Large intestine (tissue), 3 donors: ENCODE measurements at regions not wholly inside any gene's neighbourhood (a gene's known extent, or its start where the extent isn't known, plus 50 kb on each side); places are given as distances from the start of the nearest gene placed in this dataset.
"Not testable (repeated sequence)": the region's sequence is repeated elsewhere in the genome, so short reads cannot be mapped to it uniquely, and the experiment has no call there.

Experiments used
- DNase-seq, 2 donors: peaks; one replicate each; pipeline versions ENCODE4 v3.0.0 to v3.0.0-alpha.2; 2013
- H3K27ac ChIP-seq: one replicate; pipeline ENCODE4 v1.5.1; 2013; ENCODE audit warnings: low read length
- H3K27me3 ChIP-seq: 2 replicates; pipeline ENCODE4 v1.6.1; 2013; ENCODE audit warnings: low read length; ENCODE audit not compliant: control insufficient read depth, insufficient read depth
- H3K36me3 ChIP-seq: 2 replicates; pipeline ENCODE4 v1.6.1; 2013; ENCODE audit warnings: low read length; ENCODE audit not compliant: control insufficient read depth, insufficient read depth
- H3K4me1 ChIP-seq: one replicate; pipeline ENCODE4 v1.6.1; 2013; ENCODE audit warnings: low read length; ENCODE audit not compliant: control insufficient read depth, insufficient read depth
- H3K4me3 ChIP-seq: one replicate; pipeline ENCODE4 v1.5.1; 2013; ENCODE audit warnings: low read length
- H3K9me3 ChIP-seq: one replicate; pipeline ENCODE4 v1.6.1; 2013; ENCODE audit warnings: mild to moderate bottlenecking, low read depth, low read length, moderate library complexity; ENCODE audit not compliant: control insufficient read depth
- WGBS: methylation state at CpG from one replicate; pipeline ENCODE4 v1.1.5; 2013; ENCODE audit warnings: low lambda C conversion rate; ENCODE audit not compliant: insufficient coverage; 5-methylcytosine and 5-hydroxymethylcytosine counted together

- no peak for DNase-seq
- no peak overlapping the region for H3K27ac ChIP-seq
- no peaks in the 10 kb centered on the region for H3K4me1 ChIP-seq
- no CpG with 5 or more reads among the region's 3 CpGs for WGBS
- no peak overlapping the region for H3K4me3 ChIP-seq
- no peaks in the 10 kb centered on the region for H3K36me3 ChIP-seq
- H3K9me3 ChIP-seq = no peaks in the 10 kb centered on the region
- H3K27me3 ChIP-seq = no peaks in the 10 kb centered on the region
Measured at GRCh38 chr3:181488536-181488935, 223.2 kb upstream of the SOX2 start.

GRCh38 chr3:181487236-181487978 is 224.3 kb upstream of the SOX2 start:
- WGBS = 100% methylated on average over 2 of the region's 5 CpGs
- H3K27ac ChIP-seq = no peak overlapping the region
- H3K4me3 ChIP-seq = no peak overlapping the region
- no peaks in the 10 kb centered on the region for H3K27me3 ChIP-seq
- DNase-seq = no peak
- H3K36me3 ChIP-seq = no peaks in the 10 kb centered on the region
- no peaks in the 10 kb centered on the region for H3K4me1 ChIP-seq
- no peaks in the 10 kb centered on the region for H3K9me3 ChIP-seq

DNA sequence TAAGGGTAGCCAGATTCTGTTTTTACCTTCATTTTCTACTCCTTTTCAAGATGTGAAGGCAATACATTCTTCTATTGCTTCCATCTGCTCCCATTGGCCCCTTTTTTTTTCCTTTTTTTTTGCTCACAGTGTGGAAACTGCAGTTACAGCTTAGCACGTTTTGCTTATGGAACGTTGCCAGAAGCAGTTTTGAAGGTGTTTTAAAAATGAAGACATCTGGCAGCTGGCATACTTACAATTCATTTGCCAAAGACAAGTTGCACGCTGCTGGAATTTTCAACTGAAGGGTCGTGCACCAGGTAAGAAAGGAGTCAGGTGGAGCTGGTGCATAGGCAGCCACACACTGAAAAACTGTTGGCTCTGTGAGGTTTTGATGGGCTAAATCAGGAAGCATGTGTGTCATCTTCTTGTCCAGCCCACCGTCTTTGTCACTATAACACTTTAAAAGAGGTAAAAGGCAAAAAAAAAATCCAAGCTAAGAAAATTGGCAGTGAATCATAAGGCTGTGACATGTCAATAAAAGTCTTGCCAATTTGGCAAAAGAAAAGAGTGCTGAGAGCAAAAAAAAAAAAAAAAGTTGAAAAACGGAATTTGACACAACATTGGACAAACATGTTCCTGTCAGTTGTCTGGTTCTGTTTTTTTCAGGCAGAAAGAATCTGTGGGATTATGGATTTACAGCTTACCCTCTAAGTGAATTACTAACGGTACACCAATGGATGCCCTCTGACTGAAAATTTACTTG is 225.4 kb upstream of the SOX2 start:
- no peaks in the 10 kb centered on the region for H3K9me3 ChIP-seq
- no peaks in the 10 kb centered on the region for H3K36me3 ChIP-seq
- H3K4me1 ChIP-seq = no peaks in the 10 kb centered on the region
- no peak overlapping the region for H3K4me3 ChIP-seq
- H3K27me3 ChIP-seq = no peaks in the 10 kb centered on the region
- DNase-seq = no peak
- no peak overlapping the region for H3K27ac ChIP-seq
- no CpG with 5 or more reads among the region's 7 CpGs for WGBS

GRCh38 chr3:181484026-181484425 is 227.7 kb upstream of the SOX2 start:
- Histone ChIP-seq H3K27ac (no peak overlapping the region), H3K36me3 (no peaks in the 10 kb centered on the region), H3K4me3 (no peak overlapping the region), H3K4me1 (no peaks in the 10 kb centered on the region), H3K27me3 (no peaks in the 10 kb centered on the region), H3K9me3 (no peaks in the 10 kb centered on the region)
- DNase-seq = no peak
- WGBS = 100% methylated on average over 1 of the region's 1 CpG

DNA sequence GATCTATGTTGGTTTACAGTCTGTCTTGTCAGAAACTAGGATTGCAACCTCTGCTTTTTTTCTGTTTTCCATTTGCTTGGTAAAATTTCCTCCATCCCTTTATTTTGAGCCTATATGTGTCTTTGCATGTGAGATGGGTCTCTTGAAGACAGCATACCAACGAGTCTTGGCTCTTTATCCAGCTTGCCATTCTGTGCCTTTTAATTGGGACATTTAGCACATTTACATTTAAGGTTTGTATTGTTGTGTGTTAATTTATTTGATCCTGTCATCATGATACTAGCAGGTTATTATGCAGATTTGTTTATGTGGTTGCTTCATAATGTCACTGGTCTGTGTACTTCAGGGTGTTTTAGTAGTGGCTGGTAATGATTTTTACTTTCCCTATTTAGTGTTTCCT is 236.6 kb upstream of the SOX2 start:
- WGBS = no CpG with 5 or more reads among the region's 1 CpG
- DNase-seq, H3K27me3 ChIP-seq, H3K36me3 ChIP-seq, H3K4me1 ChIP-seq, H3K4me3 ChIP-seq, H3K27ac ChIP-seq, H3K9me3 ChIP-seq: not testable (repeated sequence)

DNA sequence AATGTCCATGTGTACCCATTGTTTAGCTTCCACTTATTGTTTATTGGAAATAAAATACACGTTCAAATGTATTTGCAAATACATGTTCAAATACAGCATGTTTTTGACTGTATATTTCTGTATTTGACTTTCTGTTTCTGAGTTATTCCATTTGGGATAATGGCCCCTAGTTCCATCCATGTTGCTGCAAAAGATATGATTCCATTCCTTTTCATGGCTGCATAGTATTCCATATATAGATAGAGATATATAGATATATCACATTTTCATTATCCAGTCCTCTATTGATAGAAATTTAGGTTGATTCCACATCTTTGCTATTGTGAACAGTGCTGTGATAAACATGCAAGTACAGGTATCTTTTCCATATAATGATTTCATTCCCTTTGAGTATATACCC is 241.4 kb upstream of the SOX2 start:
- no peak for DNase-seq
- H3K4me1 ChIP-seq = no peaks in the 10 kb centered on the region
- H3K27ac ChIP-seq = no peak overlapping the region
- no peaks in the 10 kb centered on the region for H3K36me3 ChIP-seq
- 100% methylated on average over 1 of the region's 1 CpG for WGBS
- no peaks in the 10 kb centered on the region for H3K27me3 ChIP-seq
- H3K4me3 ChIP-seq = no peak overlapping the region
- no peaks in the 10 kb centered on the region for H3K9me3 ChIP-seq

DNA sequence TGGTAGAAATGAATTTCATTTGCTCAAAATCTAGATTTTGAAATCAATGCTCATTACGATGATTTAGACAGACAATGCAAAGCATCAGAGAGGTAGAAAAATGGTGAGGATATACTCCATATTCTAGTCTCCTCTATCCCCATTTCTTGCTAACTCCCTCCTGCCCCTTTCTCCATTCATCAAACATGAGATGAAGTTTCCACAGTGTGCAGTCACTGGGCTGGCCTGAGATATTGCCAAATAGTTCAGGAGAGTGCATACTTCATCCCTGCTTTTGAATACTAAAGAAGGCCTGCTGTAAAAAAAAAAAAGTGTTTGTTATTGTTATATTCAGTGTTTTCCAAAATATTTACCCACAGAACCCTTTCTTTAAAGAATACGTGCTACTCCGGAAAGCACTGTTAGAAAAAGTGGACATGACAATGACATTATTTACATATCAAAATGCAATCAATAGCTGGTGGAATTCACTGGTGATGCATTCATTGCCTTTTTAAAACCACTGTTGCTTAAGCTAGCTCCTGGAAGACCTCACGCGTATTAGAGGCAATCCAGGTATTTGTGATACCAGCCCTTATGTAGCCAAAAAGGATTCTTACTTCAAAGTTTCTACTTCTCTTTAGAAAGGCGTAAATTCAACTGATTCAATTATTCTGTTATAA is 247.6 kb upstream of the SOX2 start:
- Histone ChIP-seq H3K27ac (no peak overlapping the region), H3K36me3 (no peaks in the 10 kb centered on the region), H3K9me3 (no peaks in the 10 kb centered on the region), H3K4me3 (no peak overlapping the region), H3K4me1 (no peaks in the 10 kb centered on the region), H3K27me3 (no peaks in the 10 kb centered on the region)
- WGBS = 90% methylated on average over 4 of the region's 6 CpGs
- DNase-seq = no peak

DNA sequence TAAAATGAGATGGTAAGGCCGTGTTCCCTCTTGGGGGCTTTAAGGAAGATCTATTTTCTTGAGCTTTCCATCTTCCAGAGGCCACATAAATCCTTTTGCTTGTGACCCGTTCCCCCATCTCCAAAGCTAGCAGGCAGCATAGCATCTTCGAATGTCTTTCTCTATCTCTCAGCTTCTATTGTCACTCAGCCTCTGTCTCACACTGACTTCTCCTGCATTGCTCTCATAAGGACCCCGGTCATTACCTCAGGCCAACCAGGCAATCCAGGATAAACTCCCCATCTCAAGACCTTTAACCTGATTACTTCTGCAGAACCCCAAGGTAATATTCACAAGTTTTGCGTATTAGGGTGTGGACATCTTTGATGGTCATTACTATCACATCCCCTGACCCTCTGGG is 250.3 kb upstream of the SOX2 start:
- WGBS = 100% methylated on average over 1 of the region's 5 CpGs
- no peak overlapping the region for H3K27ac ChIP-seq
- no peaks in the 10 kb centered on the region for H3K27me3 ChIP-seq
- H3K4me3 ChIP-seq = no peak overlapping the region
- no peaks in the 10 kb centered on the region for H3K9me3 ChIP-seq
- no peaks in the 10 kb centered on the region for H3K36me3 ChIP-seq
- DNase-seq = no peak
- H3K4me1 ChIP-seq = no peaks in the 10 kb centered on the region

DNA sequence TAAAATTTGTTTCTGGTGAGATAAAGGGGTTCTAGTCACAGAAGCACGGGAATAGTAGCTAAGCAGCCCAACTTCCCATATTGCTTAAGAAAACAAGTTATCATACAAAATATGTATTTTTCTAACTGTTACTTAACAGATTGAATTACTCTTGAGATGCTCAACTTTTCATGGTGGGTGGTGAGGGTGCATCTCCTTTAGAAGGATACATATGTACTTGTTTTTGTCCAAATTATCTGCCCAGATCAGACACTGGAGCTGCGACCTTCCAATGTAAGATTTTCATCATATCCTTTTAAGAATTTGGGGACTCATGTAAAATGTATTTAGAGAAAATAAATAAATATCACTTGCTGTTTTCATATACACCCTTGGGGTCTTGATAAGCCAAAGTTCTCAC is 252.2 kb upstream of the SOX2 start:
- Histone ChIP-seq H3K36me3 (no peaks in the 10 kb centered on the region), H3K27me3 (no peaks in the 10 kb centered on the region), H3K27ac (no peak overlapping the region), H3K4me1 (no peaks in the 10 kb centered on the region), H3K9me3 (no peaks in the 10 kb centered on the region), H3K4me3 (no peak overlapping the region)
- DNase-seq = no peak
- 86% methylated on average over 1 of the region's 2 CpGs for WGBS

DNA sequence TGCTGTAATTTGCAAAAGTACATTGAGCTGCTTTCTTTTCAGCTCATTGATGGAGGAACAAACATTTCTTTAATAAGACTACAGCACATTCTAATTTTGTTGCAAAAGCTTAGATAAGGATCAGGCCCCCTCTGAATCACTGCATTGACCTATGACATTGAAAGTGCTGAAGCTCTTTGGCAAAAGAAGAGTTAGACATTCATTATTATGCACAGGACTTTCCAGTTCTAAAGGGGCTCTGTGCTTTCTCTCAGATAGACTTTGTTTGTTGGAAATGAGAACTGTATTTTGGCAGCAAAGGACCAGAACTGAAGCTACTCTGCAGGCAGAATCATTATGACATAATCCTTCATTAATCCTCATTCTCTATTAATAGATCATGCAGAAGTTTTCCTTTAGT is 252.9 kb upstream of the SOX2 start:
- H3K36me3 ChIP-seq = no peaks in the 10 kb centered on the region
- no peak overlapping the region for H3K27ac ChIP-seq
- no peaks in the 10 kb centered on the region for H3K9me3 ChIP-seq
- DNase-seq = no peak
- no peak overlapping the region for H3K4me3 ChIP-seq
- no peaks in the 10 kb centered on the region for H3K27me3 ChIP-seq
- H3K4me1 ChIP-seq = no peaks in the 10 kb centered on the region
